ENCODE measurements at regions not wholly inside any gene's neighbourhood (a gene's known extent, or its start where the extent isn't known, plus 50 kb on each side); places are given as distances from the start of the nearest gene placed in this dataset.

DNA sequence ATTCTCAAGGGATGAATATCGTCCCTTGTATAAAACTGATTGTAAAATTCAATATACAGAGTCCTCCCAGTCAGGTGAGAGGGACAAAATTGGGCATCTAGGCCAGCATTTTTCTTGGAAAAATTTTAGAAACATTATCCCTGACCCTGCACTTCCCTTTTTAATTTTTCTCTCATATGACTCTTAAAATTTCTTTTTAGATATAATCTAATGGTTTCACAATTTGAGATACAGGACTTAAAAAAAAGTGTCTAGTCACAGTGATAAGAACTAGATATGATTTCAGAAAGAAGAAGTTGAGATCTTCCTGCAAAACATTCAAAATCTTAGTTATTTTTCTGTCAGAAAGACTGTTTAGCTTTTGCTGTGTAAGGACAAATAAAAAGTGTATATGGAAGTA is 270.8 kb upstream of the PPFIA2 start:
- DNase-seq, result no peak

DNA sequence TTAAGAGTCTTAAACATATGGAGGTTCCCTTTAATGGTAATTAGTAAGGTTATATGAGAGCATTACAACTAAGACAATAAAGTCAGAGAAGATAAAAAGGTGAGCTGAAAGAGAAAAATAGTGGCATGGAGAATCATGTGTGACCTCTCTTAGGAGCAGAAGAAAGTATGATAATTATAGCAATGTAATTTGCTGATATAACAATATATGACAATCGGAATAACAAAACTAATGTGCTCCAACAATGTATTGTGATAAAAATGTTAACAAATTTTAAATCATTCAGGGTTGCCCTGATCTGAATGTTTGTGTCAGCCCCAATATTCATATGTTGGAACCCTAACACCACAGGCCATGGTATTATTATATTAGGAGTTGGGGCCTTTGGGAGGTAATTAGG is 269.6 kb upstream of the PPFIA2 start:
- no peak for DNase-seq

DNA sequence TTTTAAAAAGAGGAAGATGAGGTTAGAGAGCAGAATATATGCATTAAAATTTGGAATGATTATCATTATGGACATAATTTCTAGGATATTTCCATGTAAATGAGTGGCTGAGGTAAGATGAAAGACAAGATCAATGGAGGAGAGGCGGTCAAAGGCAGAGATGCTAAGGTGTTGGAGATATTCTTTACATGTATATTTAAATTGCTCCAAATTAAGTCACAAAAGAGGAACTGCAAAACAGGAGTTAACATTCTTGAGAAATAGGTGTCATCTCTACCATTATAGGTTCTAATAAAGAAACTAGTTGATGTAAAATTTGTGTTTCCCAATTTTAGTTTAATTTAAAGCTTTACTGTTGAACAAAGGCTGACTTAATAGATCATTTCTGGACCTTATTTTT is 268.5 kb upstream of the PPFIA2 start:
- no peak for DNase-seq

DNA sequence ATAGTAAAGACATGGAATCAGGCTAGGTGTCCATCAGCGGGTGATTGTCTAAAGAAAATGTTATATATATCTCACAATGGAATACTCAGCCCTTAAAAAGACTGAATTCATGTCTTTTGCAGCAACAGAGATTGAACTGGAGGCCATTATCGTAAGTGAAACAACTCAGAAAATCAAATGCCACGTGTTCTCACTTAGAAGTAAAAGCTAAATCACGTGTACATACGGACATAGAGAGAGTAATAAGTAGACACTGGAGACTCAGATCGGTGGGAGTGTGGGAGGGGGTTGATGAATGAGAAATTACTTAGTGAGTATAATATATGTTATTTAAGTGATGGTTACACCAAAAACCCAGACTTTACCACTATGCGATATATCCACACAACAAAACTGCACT is 266.3 kb upstream of the PPFIA2 start:
- no peak for DNase-seq

DNA sequence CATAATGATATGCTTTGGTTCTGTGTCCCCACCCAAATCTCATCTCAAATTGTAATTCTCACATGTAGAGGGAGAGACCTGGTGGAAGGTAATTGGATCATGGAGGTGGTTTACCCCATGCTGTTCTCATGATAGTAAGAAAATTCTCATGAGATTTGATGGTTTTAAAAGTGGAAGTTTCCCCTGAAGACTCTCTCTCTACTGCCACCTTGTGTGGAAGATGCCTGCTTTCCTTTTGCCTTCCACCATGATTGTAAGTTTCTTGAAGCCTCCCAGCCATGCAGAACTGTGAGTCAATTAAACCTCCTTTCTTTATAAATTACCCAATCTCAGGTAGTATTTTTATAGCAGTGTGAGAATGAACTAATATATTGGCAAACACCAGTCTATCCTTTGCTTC is 260.4 kb upstream of the PPFIA2 start:
- no peak for DNase-seq

DNA sequence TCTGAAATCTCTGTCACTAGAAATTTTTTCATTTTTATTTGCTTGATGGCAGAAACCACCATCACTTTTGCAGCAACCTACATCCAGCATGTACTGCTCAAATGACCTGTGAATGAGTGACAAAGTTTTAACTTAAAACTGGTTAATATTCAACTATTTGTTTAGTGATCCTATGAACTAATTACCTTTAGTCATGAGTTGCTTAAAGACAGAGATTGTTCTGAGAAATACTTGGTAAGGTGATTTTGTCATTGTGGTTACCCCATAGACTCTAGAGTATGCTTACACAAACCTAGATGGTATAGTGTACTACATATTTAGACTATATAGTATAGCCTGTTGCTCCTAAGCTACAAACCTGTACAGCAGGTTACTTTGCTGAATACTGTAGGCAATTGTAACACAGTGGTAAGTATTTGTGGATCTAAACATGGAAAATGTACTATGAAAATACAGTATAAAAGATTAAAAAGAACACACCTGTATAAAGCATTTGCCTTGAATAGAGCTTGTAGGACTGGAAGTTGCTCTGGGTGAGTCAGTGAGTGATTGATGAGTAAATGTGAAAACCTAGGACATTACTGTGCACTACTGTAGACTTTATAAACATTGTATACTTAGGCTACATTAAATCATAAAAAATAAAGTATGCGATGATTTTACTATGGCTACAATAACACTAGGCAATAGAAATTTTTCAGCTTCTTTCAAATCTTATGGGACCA is 256.6 kb upstream of the PPFIA2 start:
- DNase-seq, result no peak

DNA sequence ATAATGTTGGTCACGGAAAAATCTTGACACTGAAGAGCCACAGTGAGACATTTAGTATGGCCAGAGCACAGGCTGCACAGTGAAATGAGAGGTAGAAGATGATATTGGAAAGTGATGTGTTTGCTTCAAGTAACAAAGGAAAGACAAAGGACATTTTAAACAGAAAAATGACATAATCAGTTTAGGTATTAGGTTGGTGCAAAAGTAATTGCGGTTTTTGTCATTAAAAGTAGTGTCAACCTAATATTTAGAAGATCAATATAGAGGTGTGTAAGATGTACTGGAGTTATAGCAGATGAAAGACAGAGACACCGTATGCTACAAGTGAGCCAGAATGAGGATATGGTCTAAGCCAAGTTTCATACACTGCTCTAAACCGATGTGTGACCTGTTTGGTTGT is 253.0 kb upstream of the PPFIA2 start:
- DNase-seq, result no peak

DNA sequence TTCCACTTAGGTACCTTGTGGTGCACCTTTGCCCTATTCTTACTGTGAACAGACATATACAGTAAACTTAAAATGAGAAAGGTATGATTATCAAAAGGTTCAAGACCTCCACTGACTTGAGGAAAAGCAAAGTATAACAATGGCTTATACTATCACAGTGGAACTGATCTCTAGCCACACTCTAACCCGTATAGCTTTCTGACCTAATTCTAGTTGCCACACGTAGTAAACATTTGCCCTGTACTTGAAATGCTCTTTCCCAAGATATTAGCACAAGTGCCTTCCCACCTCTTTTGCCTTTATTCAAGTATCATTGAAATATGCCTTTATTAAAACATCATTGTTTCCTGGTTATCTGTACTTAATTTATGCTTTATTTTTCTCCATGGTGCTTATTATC is 250.4 kb upstream of the PPFIA2 start:
- no peak for DNase-seq

DNA sequence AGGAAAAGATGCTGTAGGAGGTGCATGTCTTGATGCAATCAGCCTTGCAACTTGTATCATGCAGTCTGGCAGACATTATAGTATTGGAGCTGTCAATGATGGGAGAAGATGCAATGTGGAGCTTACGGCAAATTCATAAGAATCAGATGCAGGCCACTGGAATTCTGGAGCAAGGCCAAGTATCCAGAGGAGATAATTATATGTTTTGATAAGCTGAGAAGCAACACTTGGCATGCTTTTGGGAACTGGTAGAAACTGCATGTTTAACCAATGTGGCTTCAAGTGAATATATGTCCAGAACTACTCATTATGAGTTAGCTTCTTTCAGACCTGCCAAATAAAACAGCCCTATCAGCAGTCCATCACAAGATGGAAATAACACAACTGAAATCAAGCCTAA is 249.1 kb upstream of the PPFIA2 start:
- DNase-seq, result no peak

DNA sequence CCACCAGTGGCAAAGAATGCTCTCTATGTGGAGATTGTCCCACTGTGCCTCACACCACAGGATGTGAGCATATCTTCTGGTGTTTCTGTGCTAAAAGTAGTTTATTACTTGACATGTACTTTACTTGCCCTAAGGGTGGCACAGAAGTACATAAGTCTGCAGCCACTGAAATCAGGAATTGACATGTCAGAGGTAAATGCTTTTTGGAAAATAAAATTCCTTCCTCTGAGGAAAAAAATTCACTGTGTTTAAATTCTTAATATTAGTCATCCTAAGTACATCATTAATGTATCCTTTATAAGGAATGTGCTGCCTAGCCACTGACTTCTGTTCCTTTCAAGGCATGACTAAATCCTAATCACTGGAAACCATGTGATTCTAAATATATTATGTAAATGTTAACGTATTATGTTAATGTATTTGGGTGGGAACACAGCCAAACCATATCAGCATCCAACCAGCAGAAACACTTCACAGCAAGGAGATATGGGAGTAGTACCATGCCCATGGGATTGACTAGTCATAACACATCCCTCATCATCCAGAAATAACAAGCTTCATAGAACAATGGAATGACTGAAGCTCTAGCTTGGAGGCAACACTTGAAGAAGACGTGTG is 239.7 kb upstream of the PPFIA2 start:
- DNase-seq, result no peak

DNA sequence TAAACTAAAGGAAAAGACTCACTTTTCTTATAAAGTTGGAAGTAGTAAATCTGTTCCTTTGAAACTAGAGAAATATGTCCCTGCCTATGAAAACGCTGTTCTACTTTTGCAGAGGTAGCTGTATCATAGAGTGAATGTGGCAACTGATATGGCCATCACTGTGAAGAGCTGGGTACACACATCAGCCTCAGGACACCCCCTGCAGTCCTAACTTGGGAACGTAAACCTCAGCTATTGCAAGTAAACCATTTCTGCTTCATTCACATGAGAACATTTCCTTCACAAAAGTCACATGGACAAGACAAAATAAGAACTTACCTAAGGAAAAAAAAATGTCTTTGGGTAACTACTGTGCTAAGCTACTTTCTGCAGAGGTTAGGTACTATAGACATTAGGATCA is 233.3 kb upstream of the PPFIA2 start:
- DNase-seq, result no peak

DNA sequence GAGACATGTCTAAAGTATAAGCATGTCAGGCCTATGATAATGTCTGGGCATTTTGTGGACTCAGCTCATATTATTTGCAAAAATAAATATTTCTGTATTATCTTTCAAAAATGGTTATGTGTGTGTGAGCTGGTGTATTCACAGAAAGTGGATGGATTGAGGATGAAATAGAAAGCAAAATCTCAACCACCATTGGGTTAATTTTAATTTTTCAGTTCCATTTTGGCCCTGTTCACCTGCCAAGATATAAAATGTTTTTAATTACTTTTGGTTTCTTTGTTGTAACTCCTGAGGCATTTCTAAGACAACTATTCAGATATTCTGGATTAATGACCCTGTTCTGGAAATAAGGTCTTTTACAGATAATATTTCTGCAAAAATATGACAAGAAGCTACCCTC is 232.7 kb upstream of the PPFIA2 start:
- DNase-seq, result no peak

DNA sequence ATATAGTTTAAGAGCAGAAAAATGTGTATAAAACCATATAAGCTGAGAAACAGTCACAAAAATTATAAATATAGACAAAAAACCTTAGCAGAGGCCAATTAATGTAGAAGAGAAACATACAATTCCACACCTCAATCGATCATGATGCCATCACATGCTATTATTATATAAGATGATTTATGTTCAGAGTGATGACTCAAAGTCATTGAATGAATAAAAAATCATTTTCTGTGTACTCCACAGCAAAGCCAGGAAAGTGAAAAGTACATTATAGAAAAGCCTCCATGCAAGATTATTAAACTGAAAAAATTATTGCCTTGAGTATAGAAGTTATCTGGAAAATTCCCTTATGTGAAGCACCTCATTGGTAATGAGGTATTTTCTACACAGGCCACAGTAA is 229.2 kb upstream of the PPFIA2 start:
- DNase-seq, result no peak

DNA sequence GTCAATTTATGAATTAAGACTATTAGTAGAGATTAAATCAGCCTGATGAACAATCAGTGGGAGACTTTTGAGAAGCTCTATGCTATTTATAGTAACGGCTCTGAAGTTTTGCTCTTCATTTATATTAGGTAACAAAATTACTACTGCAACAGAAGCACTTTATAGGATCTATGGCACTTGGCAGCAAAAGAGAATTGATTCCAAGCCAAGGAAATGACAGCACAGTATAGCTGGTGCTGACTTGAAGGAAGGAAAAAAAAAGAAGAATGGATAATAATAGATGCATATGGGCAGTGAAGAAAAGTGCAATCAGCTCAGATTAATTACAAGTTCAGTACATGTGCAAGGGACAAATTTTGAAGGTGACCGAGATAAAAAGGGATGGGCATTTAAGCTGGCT is 228.2 kb upstream of the PPFIA2 start:
- DNase-seq, result no peak

DNA sequence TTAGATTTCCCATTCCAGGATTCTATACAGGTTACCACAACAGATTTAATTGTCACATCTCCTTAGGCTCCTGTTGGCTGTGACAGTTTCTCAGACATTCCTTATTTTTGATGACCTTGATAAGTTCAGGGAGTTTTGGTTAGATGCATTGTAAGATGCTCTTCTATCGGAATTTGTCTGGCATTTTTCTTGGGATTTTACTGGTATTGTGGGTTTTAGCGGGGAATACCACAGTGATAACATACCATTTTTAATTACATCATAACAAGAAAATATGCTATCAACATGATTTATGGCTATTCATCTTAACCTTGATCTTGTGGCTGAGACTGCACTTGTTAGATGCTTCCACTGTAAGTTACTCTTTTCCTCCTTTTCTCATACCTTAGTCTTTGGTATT is 217.5 kb upstream of the PPFIA2 start:
- no peak for DNase-seq

DNA sequence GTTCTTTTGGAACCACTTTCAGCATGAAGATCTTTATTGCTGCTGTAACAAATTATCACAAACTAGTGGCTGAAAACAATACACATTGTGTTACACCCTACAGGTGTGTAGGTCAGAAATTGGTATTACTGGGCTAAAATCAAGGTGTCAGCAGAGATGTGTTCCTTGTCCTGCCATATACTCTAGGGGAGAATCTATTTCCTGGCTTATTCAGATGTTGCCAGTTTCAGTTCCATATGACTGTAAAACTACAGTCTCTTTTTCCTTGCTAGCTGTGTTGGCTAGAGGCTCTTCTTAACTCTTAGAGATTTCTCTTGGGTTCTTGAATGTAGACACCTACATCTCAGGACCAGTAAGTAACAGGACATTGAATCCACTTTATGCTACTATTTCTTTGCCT is 215.6 kb upstream of the PPFIA2 start:
- DNase-seq, result no peak

DNA sequence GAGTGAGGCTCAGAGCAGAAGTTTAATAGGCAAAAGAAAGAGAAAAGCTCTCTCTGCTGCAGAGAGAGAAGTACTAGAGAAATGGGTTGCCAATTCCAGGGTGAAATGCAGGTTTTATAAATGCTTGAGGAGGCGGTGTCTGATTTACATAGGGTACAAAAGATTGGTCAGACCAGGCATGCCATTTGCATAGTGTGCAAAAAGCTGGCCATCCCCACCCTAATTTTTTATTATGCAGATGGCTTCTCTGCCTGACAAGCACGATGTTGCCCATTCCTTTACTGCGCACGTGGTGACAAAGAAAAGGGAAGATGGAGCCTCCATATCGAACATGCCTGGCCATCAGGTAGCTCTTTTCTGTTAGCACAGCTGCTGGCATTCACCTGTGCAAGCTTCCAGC is 209.3 kb upstream of the PPFIA2 start:
- no peak for DNase-seq

DNA sequence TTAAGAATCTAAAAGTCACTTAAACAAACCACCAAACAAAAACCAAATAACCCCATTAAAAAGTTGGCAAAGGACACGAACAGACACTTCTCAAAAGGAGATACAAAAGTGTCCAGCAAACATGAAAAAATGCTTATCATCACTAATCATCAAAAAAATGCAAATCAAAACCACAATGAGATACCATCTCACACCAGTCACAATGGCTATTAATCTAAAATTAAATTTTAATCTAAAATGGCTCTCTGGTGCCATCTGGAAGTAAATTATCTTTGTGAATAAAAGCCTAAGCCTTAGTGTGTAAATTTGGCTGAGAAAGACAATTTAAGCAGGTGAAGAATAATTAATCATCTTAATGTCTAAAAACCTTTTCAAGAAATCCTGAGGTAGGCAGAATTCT is 204.5 kb upstream of the PPFIA2 start:
- no peak for DNase-seq

DNA sequence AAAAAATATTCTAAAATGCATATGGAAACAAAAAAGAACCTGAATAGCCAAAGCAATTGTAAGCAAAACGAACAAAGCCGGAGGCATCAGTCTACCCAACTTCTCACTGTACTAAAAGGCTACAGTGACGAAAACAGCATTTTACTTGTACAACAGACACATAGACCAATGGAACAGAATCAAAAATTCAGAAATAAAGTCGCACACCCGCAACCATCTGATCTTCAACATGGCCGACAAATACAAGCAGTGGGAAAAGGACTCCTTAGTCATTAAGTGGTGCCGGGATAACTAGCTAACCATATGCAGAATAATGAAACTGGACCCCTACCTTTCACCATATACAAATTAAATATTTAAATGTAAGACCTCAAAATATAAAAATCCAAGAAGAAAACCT is 203.9 kb upstream of the PPFIA2 start:
- no peak for DNase-seq

DNA sequence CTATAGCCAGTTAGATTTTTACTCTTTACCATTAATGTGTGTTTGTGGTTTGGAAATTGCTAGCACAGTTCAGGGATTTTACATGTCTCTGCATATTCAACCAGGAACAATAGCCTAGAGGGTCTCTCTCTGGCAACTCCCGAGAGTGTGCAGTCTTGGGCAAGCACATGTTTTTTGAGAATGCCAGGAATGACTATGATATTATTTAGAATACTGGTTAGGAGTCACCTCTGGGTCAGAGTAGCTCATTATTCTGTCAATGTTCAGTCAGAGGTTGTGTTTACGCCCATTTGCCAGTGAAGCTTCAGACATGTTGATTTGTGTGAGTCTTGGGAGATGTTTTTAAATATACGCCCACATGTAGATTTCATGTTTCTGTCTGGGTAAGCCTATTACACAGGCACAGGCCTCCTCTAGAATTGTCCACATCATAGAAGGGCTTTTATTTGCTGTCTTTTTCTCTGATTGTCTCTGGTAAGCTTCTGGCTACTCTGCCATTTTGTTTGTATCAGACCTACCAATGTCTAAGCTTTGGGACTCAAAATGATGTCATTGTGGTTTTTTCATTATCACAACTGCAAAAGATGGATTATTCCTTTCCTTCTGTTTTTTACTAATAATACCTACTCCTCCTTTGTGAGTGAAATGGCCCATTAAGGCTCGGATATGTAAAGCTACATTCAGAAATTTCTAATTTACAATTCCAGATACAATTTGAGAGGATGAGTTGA is 203.1 kb upstream of the PPFIA2 start:
- no peak for DNase-seq

DNA sequence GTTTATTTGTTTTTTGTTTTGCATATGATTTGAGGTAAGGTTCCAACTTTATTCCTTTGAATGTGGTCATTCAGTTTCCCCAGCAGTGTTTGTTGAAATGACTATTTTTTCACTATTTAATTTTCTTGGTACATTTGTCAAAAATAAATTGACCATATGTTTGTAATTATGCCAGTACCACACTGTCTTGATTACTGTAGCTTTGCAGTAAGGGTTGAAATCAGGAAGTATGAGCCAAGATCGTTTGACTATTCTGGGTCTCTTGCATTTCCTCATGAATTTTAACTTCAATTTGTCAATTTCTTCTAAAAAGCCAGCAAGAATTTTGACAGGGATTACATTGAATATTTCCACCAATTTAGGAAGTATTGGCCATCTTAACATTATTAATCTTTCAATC is 199.3 kb upstream of the PPFIA2 start:
- no peak for DNase-seq

DNA sequence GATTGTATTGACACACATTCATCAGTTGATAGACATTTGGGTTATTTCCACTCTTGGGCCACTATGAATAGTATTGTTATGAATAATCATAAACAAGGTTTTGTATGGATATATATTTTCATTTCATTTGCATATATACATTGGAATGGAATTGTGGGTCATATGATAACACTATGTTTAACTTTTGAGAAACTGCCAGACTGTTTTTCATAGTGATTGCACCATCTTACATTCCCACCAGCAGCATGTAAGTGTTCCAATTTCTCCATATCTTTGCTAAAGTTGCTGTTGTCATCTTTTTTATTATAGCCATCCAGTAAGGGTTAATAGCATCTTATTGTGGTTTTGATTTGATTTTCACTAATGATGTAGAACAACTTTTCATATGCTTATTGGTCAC is 198.5 kb upstream of the PPFIA2 start:
- DNase-seq, result no peak

DNA sequence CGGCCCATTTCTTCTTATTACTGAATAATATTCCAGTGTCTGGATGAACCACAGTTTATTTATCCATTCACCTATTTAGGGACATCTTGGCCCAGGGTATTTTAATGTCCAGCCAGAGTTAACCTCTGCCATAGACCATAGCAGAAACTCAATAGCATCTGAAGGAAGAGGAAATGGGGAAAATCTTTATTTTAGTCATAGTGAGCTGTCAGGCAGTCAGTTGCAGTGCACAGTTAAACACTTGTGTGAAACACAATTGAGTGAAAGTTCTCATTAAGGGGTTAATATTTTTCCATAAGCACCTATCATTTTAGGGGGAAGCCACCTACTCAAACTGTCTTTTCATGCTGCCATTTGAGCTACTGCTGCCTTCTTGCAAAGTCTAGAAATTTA is 197.3 kb upstream of the PPFIA2 start:
- DNase-seq, result no peak

DNA sequence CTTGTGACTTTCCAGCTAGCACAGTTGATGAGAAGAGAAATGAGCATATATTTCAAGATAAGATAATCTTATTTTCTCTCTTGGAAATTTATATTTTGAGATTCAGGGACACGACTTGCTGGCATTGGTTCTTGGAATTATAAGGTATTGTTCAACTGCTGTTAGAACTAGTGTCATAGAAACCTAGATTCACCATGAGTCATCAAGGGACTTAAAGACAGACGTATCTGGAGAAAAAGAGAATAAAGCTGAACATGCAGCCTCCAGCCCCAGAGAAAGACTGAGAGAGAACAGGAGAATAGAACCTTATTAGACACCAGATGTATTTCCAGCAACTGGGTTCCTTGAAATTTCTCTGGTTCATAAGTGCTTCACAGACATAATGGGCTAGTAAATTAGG is 194.4 kb upstream of the PPFIA2 start:
- no peak for DNase-seq

DNA sequence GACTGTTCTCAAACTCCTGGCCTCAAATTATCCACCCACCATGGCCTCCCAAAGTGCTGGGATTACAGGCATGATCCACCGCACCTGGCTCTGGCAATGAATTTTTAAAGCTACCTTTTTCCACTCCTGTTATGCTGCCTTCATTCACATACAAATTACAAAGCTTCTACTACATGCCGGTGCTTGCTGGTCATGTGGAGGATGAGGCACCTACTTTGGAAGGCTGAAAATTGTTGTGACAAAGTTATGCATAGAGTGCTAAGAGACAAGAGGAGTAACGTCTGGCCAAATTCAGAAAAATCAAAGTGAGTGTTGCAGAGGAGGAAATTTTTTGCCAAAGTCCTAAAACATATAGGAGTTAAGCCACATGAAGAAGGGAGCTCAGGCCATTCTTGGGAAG is 191.7 kb upstream of the PPFIA2 start:
- DNase-seq, result no peak

All from KG1 (cell line).